GM23338 (cell line): ENCODE measurements at regions not wholly inside any gene's neighbourhood (a gene's known extent, or its start where the extent isn't known, plus 50 kb on each side); places are given as distances from the start of the nearest gene placed in this dataset.

Experiments
- CTCF ChIP-seq, 2 experiments: fragments of 200-600 bp in 1 of 2; sonication (generic) in 1 of 2; conservative IDR thresholded peaks; 2 replicates each; pipeline versions ENCODE4 v1.5.1 to v1.6.1; 2016 to 2017; ENCODE audit warnings: antibody characterized with exemption in 2 of 2, low read depth in 2 of 2, mild to moderate bottlenecking in 2 of 2, moderate library complexity in 1 of 2
- EZH2 ChIP-seq: fragments of 200-600 bp; sonication (generic); IDR thresholded peaks from one replicate; pipeline ENCODE4 v1.8.0; 2017; ENCODE audit warnings: antibody characterized with exemption, mild to moderate bottlenecking, low read depth; ENCODE audit not compliant: unreplicated experiment
- EZH2phosphoT487 ChIP-seq: fragments of 200-600 bp; sonication (generic); IDR thresholded peaks from one replicate; pipeline ENCODE4 v1.8.1; 2018; ENCODE audit warnings: antibody characterized with exemption; ENCODE audit not compliant: unreplicated experiment
- JUNB ChIP-seq: IDR thresholded peaks from one replicate; pipeline ENCODE4 v1.6.1; 2016; ENCODE audit warnings: antibody characterized with exemption; ENCODE audit not compliant: unreplicated experiment
- POLR2AphosphoS5 ChIP-seq: IDR thresholded peaks from 2 replicates; pipeline ENCODE4 v1.6.1; 2016; ENCODE audit warnings: antibody characterized with exemption, low read depth
- REST ChIP-seq: IDR thresholded peaks from one replicate; pipeline ENCODE4 v1.6.1; 2018; ENCODE audit warnings: antibody characterized with exemption; ENCODE audit not compliant: unreplicated experiment

- TF ChIP-seq CTCF (conservative IDR thresholded peaks at IDR 0.05; ENCODE audit: low read depth in 2 of 2) = no peak
- TF ChIP-seq EZH2 = no peak
- no peak for TF ChIP-seq POLR2AphosphoS5
- TF ChIP-seq JUNB = no peak
- TF ChIP-seq EZH2phosphoT487 = no peak
- no peak for TF ChIP-seq REST
These were observed 194.9 kb upstream of the GLI3 start for GRCh38 chr7:42431873-42432272.
